HL-60 (cell line): ENCODE measurements at regions not wholly inside any gene's neighbourhood (a gene's known extent, or its start where the extent isn't known, plus 50 kb on each side); places are given as distances from the start of the nearest gene placed in this dataset.
A peak's percentile ranks its signal among the peaks of the same experiment; 100 is the strongest.

Experiments used
- DNase-seq, 2 experiments: peaks; one replicate each; pipeline ENCODE4 v3.0.0-alpha.2; 2010 to 2020; ENCODE audit warnings: low read depth in 1 of 2, low spot score in 1 of 2
- H3K27ac ChIP-seq: fragments of 250-450 bp; sonication (Bioruptor Pico); replicated peaks from 2 replicates; pipeline ENCODE4 v1.5.1; 2020; ENCODE audit warnings: mild to moderate bottlenecking, moderate library complexity
- H3K27me3 ChIP-seq: fragments of 250-450 bp; sonication (Bioruptor Pico); 2 replicates; pipeline ENCODE4 v1.5.1; 2021; ENCODE audit warnings: mild to moderate bottlenecking, moderate library complexity; ENCODE audit not compliant: insufficient read depth, poor library complexity, severe bottlenecking
- H3K4me3 ChIP-seq: replicated peaks from 2 replicates; pipeline ENCODE4 v1.5.1; 2011; ENCODE audit warnings: mild to moderate bottlenecking, control low read depth, low read length; ENCODE audit not compliant: insufficient read depth
- CTCF ChIP-seq: IDR thresholded peaks from one replicate; pipeline ENCODE4 v1.5.1; 2011; ENCODE audit warnings: low read length, control low read depth, inconsistent platforms; ENCODE audit not compliant: insufficient read depth
- GABPA ChIP-seq: IDR thresholded peaks from 2 replicates; pipeline ENCODE4 v1.6.1; 2012; ENCODE audit warnings: low read depth
- POLR2AphosphoS5 ChIP-seq: IDR thresholded peaks from 2 replicates; pipeline ENCODE4 v1.6.1; 2012; ENCODE audit warnings: low read depth
- REST ChIP-seq: IDR thresholded peaks from 2 replicates; pipeline ENCODE4 v1.6.1; 2012; ENCODE audit warnings: low read depth; ENCODE audit not compliant: insufficient replicate concordance
- SPI1 ChIP-seq: IDR thresholded peaks from 2 replicates; pipeline ENCODE4 v1.6.1; 2012; ENCODE audit warnings: low read depth, mild to moderate bottlenecking, borderline replicate concordance

GRCh38 chr3:117235304-117235703 lies 525.7 kb downstream of the TUSC7 start:
- Histone ChIP-seq H3K27ac (no peak overlapping the region), H3K4me3 (no peak overlapping the region), H3K27me3 (no peaks in the 10 kb centered on the region)
- no peak for TF ChIP-seq REST
- TF ChIP-seq SPI1, result no peak
- no peak for DNase-seq

GRCh38 chr3:117238806-117239205 lies 529.2 kb downstream of the TUSC7 start:
- no peak overlapping the region for H3K27ac ChIP-seq
- no peak overlapping the region for H3K4me3 ChIP-seq
- TF ChIP-seq CTCF (no peak), REST (peak; percentile 59)
- no peaks in the 10 kb centered on the region for H3K27me3 ChIP-seq
- no peak for DNase-seq

GRCh38 chr3:117243657-117244056 lies 534.1 kb downstream of the TUSC7 start:
- DNase-seq, result no peak
- TF ChIP-seq POLR2AphosphoS5 (no peak), SPI1 (no peak)
- no peak overlapping the region for H3K4me3 ChIP-seq
- no peaks in the 10 kb centered on the region for H3K27me3 ChIP-seq
- H3K27ac ChIP-seq, result no peak overlapping the region

- Histone ChIP-seq H3K4me3 (no peak overlapping the region), H3K27me3 (no peaks in the 10 kb centered on the region), H3K27ac (0 out of 2 replicates have a peak overlapping the region, but pooled peaks have one; percentile 32)
- DNase-seq, result peak; percentile 1 to 13
- TF ChIP-seq SPI1 (no peak), REST (no peak), GABPA (no peak), CTCF (no peak), POLR2AphosphoS5 (no peak)
Measured at GRCh38 chr3:117246771-117247555, 537.4 kb downstream of the TUSC7 start.
